ENCODE measurements at regions not wholly inside any gene's neighbourhood (a gene's known extent, or its start where the extent isn't known, plus 50 kb on each side); places are given as distances from the start of the nearest gene placed in this dataset.

- Histone ChIP-seq H2AFZ (ENCODE audit: control insufficient read depth, low read length) (no peak overlapping the region), H3K9ac (ENCODE audit: control insufficient read depth, extremely low read depth, insufficient read depth, low read length) (no peak overlapping the region), H3K27ac (ENCODE audit: control insufficient read depth, insufficient read depth, low read length) (no peak overlapping the region), H3K36me3 (ENCODE audit: control insufficient read depth in 2 of 2, extremely low read depth in 1 of 2, insufficient read depth in 2 of 2, low read length in 2 of 2) (no peaks in the 10 kb centered on the region), H3K79me2 (ENCODE audit: control insufficient read depth, insufficient read depth, low read length) (no peaks in the 10 kb centered on the region), H3K9me3 (ENCODE audit: control insufficient read depth, low read depth, low read length) (no peaks in the 10 kb centered on the region), H3K4me2 (ENCODE audit: control insufficient read depth, extremely low read depth, insufficient read depth, low read depth, low read length) (no peak overlapping the region), H3K4me3 (ENCODE audit: control insufficient read depth in 2 of 3, extremely low read depth in 1 of 3, insufficient read depth in 2 of 3, low read depth in 1 of 3, low read length in 3 of 3) (no peak overlapping the region), H3K27me3 (ENCODE audit: control insufficient read depth, extremely low read depth, insufficient read depth, low read length) (no peaks in the 10 kb centered on the region), H4K20me1 (ENCODE audit: control insufficient read depth, extremely low read depth, insufficient read depth, low read length) (no peaks in the 10 kb centered on the region), H3K4me1 (ENCODE audit: control insufficient read depth, extremely low read depth, insufficient read depth, low read length) (peaks cover 25% of the 10 kb centered on the region), H3K9me1 (ENCODE audit: control insufficient read depth, extremely low read depth, insufficient read depth, low read length) (no peaks in the 10 kb centered on the region)
- TF ChIP-seq EZH2 (IDR thresholded peaks at IDR 0.05; ENCODE audit: low read length) (no peak), CTCF (optimal IDR thresholded peaks at IDR 0.05 in 1 of 3, IDR thresholded peaks at IDR 0.05 in 1 of 3, conservative IDR thresholded peaks at IDR 0.05 in 1 of 3; ENCODE audit: extremely low read depth in 1 of 3, insufficient read depth in 2 of 3, low read length in 3 of 3) (no peak)
- FAIRE-seq (no peak), DNase-seq (ENCODE audit: low read depth, low spot score) (no peak)
- dilution Hi-C loops (cut with MboI; ENCODE audit: extremely low pct_ligation_motif_present, low sequenced_read_pairs), result no loop called here
Observed at GRCh38 chr3:150072576-150072975, 101.9 kb upstream of the PFN2 start.

- TF ChIP-seq EZH2 (IDR thresholded peaks at IDR 0.05; ENCODE audit: low read length) (no peak), CTCF (optimal IDR thresholded peaks at IDR 0.05 in 1 of 3, IDR thresholded peaks at IDR 0.05 in 1 of 3, conservative IDR thresholded peaks at IDR 0.05 in 1 of 3; ENCODE audit: extremely low read depth in 1 of 3, insufficient read depth in 2 of 3, low read length in 3 of 3) (no peak)
- H3K79me2 ChIP-seq (ENCODE audit: control insufficient read depth, insufficient read depth, low read length), result no peaks in the 10 kb centered on the region
- H3K9me1 ChIP-seq (ENCODE audit: control insufficient read depth, extremely low read depth, insufficient read depth, low read length), result no peaks in the 10 kb centered on the region
- no peak overlapping the region for H3K4me3 ChIP-seq (ENCODE audit: control insufficient read depth in 2 of 3, extremely low read depth in 1 of 3, insufficient read depth in 2 of 3, low read depth in 1 of 3, low read length in 3 of 3)
- dilution Hi-C loops (cut with MboI; ENCODE audit: extremely low pct_ligation_motif_present, low sequenced_read_pairs), result no loop called here
- no peak for FAIRE-seq
- no peaks in the 10 kb centered on the region for H3K9me3 ChIP-seq (ENCODE audit: control insufficient read depth, low read depth, low read length)
- H3K4me1 ChIP-seq (ENCODE audit: control insufficient read depth, extremely low read depth, insufficient read depth, low read length), result peaks cover 25% of the 10 kb centered on the region
- no peak for DNase-seq (ENCODE audit: low read depth, low spot score)
- H4K20me1 ChIP-seq (ENCODE audit: control insufficient read depth, extremely low read depth, insufficient read depth, low read length), result no peaks in the 10 kb centered on the region
- H3K27ac ChIP-seq (ENCODE audit: control insufficient read depth, insufficient read depth, low read length), result no peak overlapping the region
- no peak overlapping the region for H2AFZ ChIP-seq (ENCODE audit: control insufficient read depth, low read length)
- H3K9ac ChIP-seq (ENCODE audit: control insufficient read depth, extremely low read depth, insufficient read depth, low read length), result no peak overlapping the region
- no peaks in the 10 kb centered on the region for H3K36me3 ChIP-seq (ENCODE audit: control insufficient read depth in 2 of 2, extremely low read depth in 1 of 2, insufficient read depth in 2 of 2, low read length in 2 of 2)
- no peak overlapping the region for H3K4me2 ChIP-seq (ENCODE audit: control insufficient read depth, extremely low read depth, insufficient read depth, low read depth, low read length)
- no peaks in the 10 kb centered on the region for H3K27me3 ChIP-seq (ENCODE audit: control insufficient read depth, extremely low read depth, insufficient read depth, low read length)
Observed at GRCh38 chr3:150070271-150070670, 99.6 kb upstream of the PFN2 start.
